ENCODE measurements at regions not wholly inside any gene's neighbourhood (a gene's known extent, or its start where the extent isn't known, plus 50 kb on each side); places are given as distances from the start of the nearest gene placed in this dataset.

GRCh38 chr14:60563113-60563512, 54.2 kb downstream of the SIX6 start:
- H3K4me3 ChIP-seq (ENCODE audit: control insufficient read depth, low read depth, low read length): no peak overlapping the region
- peak; percentile 87 for DNase-seq (ENCODE audit: low read depth)
- no peak for TF ChIP-seq CTCF (conservative IDR thresholded peaks at IDR 0.05; ENCODE audit: control insufficient read depth, insufficient read depth, low read depth, low read length)

GRCh38 chr14:60565211-60565610, 56.3 kb downstream of the SIX6 start:
- no peak for TF ChIP-seq CTCF (conservative IDR thresholded peaks at IDR 0.05; ENCODE audit: control insufficient read depth, insufficient read depth, low read depth, low read length)
- peak; percentile 83 for DNase-seq (ENCODE audit: low read depth)
- no peak overlapping the region for H3K4me3 ChIP-seq (ENCODE audit: control insufficient read depth, low read depth, low read length)

- peak; percentile 31 for DNase-seq (ENCODE audit: low read depth)
- no peak for TF ChIP-seq CTCF (conservative IDR thresholded peaks at IDR 0.05; ENCODE audit: control insufficient read depth, insufficient read depth, low read depth, low read length)
- no peak overlapping the region for H3K4me3 ChIP-seq (ENCODE audit: control insufficient read depth, low read depth, low read length)
Observed at GRCh38 chr14:60566101-60566500, 57.2 kb downstream of the SIX6 start.

GRCh38 chr14:60573943-60574495, 65.1 kb downstream of the SIX6 start:
- peak; percentile 84 for DNase-seq (ENCODE audit: low read depth)
- H3K4me3 ChIP-seq (ENCODE audit: control insufficient read depth, low read depth, low read length): no peak overlapping the region
- TF ChIP-seq CTCF (conservative IDR thresholded peaks at IDR 0.05; ENCODE audit: control insufficient read depth, insufficient read depth, low read depth, low read length): no peak

- no peak for DNase-seq (ENCODE audit: low read depth)
- H3K4me3 ChIP-seq (ENCODE audit: control insufficient read depth, low read depth, low read length): no peak overlapping the region
Observed at GRCh38 chr14:60575008-60575407, 66.1 kb downstream of the SIX6 start.

GRCh38 chr14:60585676-60586075, 63.6 kb downstream of the SIX1 start:
- H3K4me3 ChIP-seq (ENCODE audit: control insufficient read depth, low read depth, low read length): no peak overlapping the region
- no peak for TF ChIP-seq CTCF (conservative IDR thresholded peaks at IDR 0.05; ENCODE audit: control insufficient read depth, insufficient read depth, low read depth, low read length)
- DNase-seq (ENCODE audit: low read depth): no peak

More at GRCh38 chr14:60575008-60575407, 66.1 kb downstream of the SIX6 start:
- no peak for TF ChIP-seq CTCF (conservative IDR thresholded peaks at IDR 0.05; ENCODE audit: control insufficient read depth, insufficient read depth, low read depth, low read length)

GRCh38 chr14:60589442-60589841, 59.8 kb downstream of the SIX1 start:
- TF ChIP-seq CTCF (conservative IDR thresholded peaks at IDR 0.05; ENCODE audit: control insufficient read depth, insufficient read depth, low read depth, low read length): no peak
- no peak overlapping the region for H3K4me3 ChIP-seq (ENCODE audit: control insufficient read depth, low read depth, low read length)
- no peak for DNase-seq (ENCODE audit: low read depth)
